Liver (tissue), 3 donors: ENCODE measurements at regions not wholly inside any gene's neighbourhood (a gene's known extent, or its start where the extent isn't known, plus 50 kb on each side); places are given as distances from the start of the nearest gene placed in this dataset.

Experiments used
- ATF3 ChIP-seq: IDR thresholded peaks from 2 replicates; pipeline ENCODE4 v1.6.1; 2016; ENCODE audit warnings: antibody characterized with exemption
- CTCF ChIP-seq: fragments of 150-350 bp; IDR thresholded peaks from 2 replicates; pipeline ENCODE4 v1.5.1; 2017; ENCODE audit warnings: improper control_type of control experiment, low read depth, low read length; ENCODE audit not compliant: missing input control
- FOXA1 ChIP-seq: IDR thresholded peaks from 2 replicates; pipeline ENCODE4 v1.6.1; 2016; ENCODE audit warnings: antibody characterized with exemption
- GABPA ChIP-seq, 2 donors: IDR thresholded peaks in 1 of 2; conservative IDR thresholded peaks in 1 of 2; 2 replicates each; pipeline ENCODE4 v1.6.1; 2016; ENCODE audit warnings: antibody characterized with exemption in 2 of 2, mild to moderate bottlenecking in 1 of 2, moderate library complexity in 1 of 2
- REST ChIP-seq: IDR thresholded peaks from 2 replicates; pipeline ENCODE4 v1.6.1; 2016; ENCODE audit warnings: antibody characterized with exemption, mild to moderate bottlenecking
- SP1 ChIP-seq: IDR thresholded peaks from 2 replicates; pipeline ENCODE4 v1.6.1; 2018; ENCODE audit warnings: antibody characterized with exemption, mild to moderate bottlenecking
- TAF1 ChIP-seq: conservative IDR thresholded peaks from 2 replicates; pipeline ENCODE4 v1.6.1; 2016; ENCODE audit warnings: antibody characterized with exemption, mild to moderate bottlenecking
- donor health status: healthy.
- donor health status: healthy.

GRCh38 chr16:73280388-73280787 lies 232.5 kb upstream of the ZFHX3 start:
- TF ChIP-seq SP1, result no peak
- no peak for TF ChIP-seq CTCF
- no peak for TF ChIP-seq TAF1
- TF ChIP-seq FOXA1, result no peak
- no peak for TF ChIP-seq REST
- TF ChIP-seq ATF3, result no peak
- no peak for TF ChIP-seq GABPA (IDR thresholded peaks at IDR 0.05 in 1 of 2, conservative IDR thresholded peaks at IDR 0.05 in 1 of 2)
